H1 (cell line): ENCODE measurements at regions not wholly inside any gene's neighbourhood (a gene's known extent, or its start where the extent isn't known, plus 50 kb on each side); places are given as distances from the start of the nearest gene placed in this dataset.

ENCODE experiments used
- CTCF ChIA-PET: fragments of 300-600 bp; sonication (Branson Sonifier 250); formaldehyde crosslinking; loops from one replicate; lab custom pipeline; 2021; ENCODE audit not compliant: partially characterized antibody; lab: Charles Lee
- POLR2A ChIA-PET: fragments of 300-600 bp; sonication (Branson Sonifier 250); formaldehyde crosslinking; loops from one replicate; lab custom pipeline; 2021; ENCODE audit warnings: inconsistent platforms; ENCODE audit not compliant: partially characterized antibody; lab: Charles Lee
- DNase-seq, 2 experiments: peaks; one replicate each; pipeline versions ENCODE4 v3.0.0 to v3.0.0-alpha.2; 2010 to 2022; ENCODE audit warnings: low spot score in 2 of 2, low read depth in 1 of 2, mixed read lengths in 1 of 2
- FAIRE-seq: peaks from 2 replicates; lab custom pipeline; 2011; peaks lifted over from hg19 to GRCh38; lab: Jason Lieb, UNC
- H2AFZ ChIP-seq: 2 replicates; pipeline ENCODE4 v1.8.1; 2012; ENCODE audit warnings: low read length, inconsistent platforms
- H2AK5ac ChIP-seq: 2 replicates; pipeline ENCODE4 v1.6.1; 2013; ENCODE audit warnings: low read depth, low read length
- H2BK120ac ChIP-seq: replicated peaks from 2 replicates; pipeline ENCODE3; 2013; ENCODE audit warnings: low read depth, low read length, inconsistent platforms
- H2BK12ac ChIP-seq: 2 replicates; pipeline ENCODE4 v1.6.1; 2013; ENCODE audit warnings: low read depth, low read length
- H2BK15ac ChIP-seq: 2 replicates; pipeline ENCODE4 v1.6.1; 2013; ENCODE audit warnings: low read length
- H2BK20ac ChIP-seq: 2 replicates; pipeline ENCODE4 v1.6.1; 2013; ENCODE audit warnings: low read length
- H2BK5ac ChIP-seq: 2 replicates; pipeline ENCODE4 v1.6.1; 2013; ENCODE audit warnings: low read depth, low read length
- H3K14ac ChIP-seq: 2 replicates; pipeline ENCODE4 v1.6.1; 2013; ENCODE audit warnings: inconsistent platforms; ENCODE audit not compliant: insufficient read length
- H3K18ac ChIP-seq: 2 replicates; pipeline ENCODE4 v1.6.1; 2013; ENCODE audit warnings: low read length; ENCODE audit errors: extremely low read depth
- H3K23ac ChIP-seq: 2 replicates; pipeline ENCODE4 v1.6.1; 2013; ENCODE audit warnings: inconsistent platforms; ENCODE audit not compliant: insufficient read length
- H3K23me2 ChIP-seq: 2 replicates; pipeline ENCODE4 v1.6.1; 2013; ENCODE audit warnings: low read depth, low read length
- H3K27ac ChIP-seq: 2 replicates; pipeline ENCODE4 v1.6.1; 2011; ENCODE audit warnings: low read depth, low read length, inconsistent platforms
- H3K27me3 ChIP-seq, 4 experiments: replicated peaks in 1 of 4; 1 replicate in 1 of 4; 2 replicates in 3 of 4; pipeline versions ENCODE4 v1.6.1 to v1.8.1; 2011 to 2013; ENCODE audit warnings: low read length in 3 of 4, mild to moderate bottlenecking in 3 of 4, inconsistent platforms in 2 of 4, mixed read lengths in 2 of 4, moderate library complexity in 1 of 4; ENCODE audit not compliant: control insufficient read depth in 3 of 4, insufficient read depth in 3 of 4; ENCODE audit errors: extremely low read depth in 1 of 4
- H3K36me3 ChIP-seq, 4 experiments: 2 replicates each; pipeline versions ENCODE4 v1.6.1 to v1.8.1; 2011 to 2013; ENCODE audit warnings: mild to moderate bottlenecking in 4 of 4, low read length in 3 of 4, moderate library complexity in 2 of 4, control low read depth in 1 of 4, inconsistent platforms in 1 of 4; ENCODE audit not compliant: insufficient read depth in 4 of 4, control insufficient read depth in 2 of 4
- H3K4ac ChIP-seq: replicated peaks from 2 replicates; pipeline ENCODE3; 2013; ENCODE audit warnings: low read length, low read depth, mixed read lengths, inconsistent platforms; ENCODE audit not compliant: insufficient read length
- H3K4me1 ChIP-seq, 4 experiments: replicated peaks in 1 of 4; 1 replicate in 1 of 4; 2 replicates in 3 of 4; pipeline versions ENCODE4 v1.6.1 to v1.8.1; 2011 to 2013; ENCODE audit warnings: low read length in 3 of 4, inconsistent platforms in 2 of 4, mixed read lengths in 1 of 4; ENCODE audit not compliant: insufficient read depth in 4 of 4, control insufficient read depth in 3 of 4
- H3K4me2 ChIP-seq, 2 experiments: 2 replicates each; pipeline versions ENCODE4 v1.6.1 to v1.8.1; 2011 to 2013; ENCODE audit warnings: low read depth in 2 of 2, low read length in 2 of 2, control low read depth in 1 of 2, inconsistent platforms in 1 of 2, mild to moderate bottlenecking in 1 of 2; ENCODE audit not compliant: insufficient read depth in 1 of 2
- H3K4me3 ChIP-seq, 4 experiments: fragments of 200-600, 300-600 bp in 1 of 4; sonication (generic), shearing (Covaris generic), sonication (Bioruptor Twin) in 1 of 4; 2 replicates each; pipeline versions ENCODE4 v1.5.1 to v1.8.1; 2011 to 2016; ENCODE audit warnings: low read length in 4 of 4, low read depth in 3 of 4, control low read depth in 2 of 4, inconsistent platforms in 2 of 4, mild to moderate bottlenecking in 2 of 4, mixed read lengths in 1 of 4, moderate library complexity in 1 of 4; ENCODE audit not compliant: insufficient read depth in 2 of 4; ENCODE audit errors: extremely low read depth in 1 of 4
- H3K56ac ChIP-seq: replicated peaks from 2 replicates; pipeline ENCODE3; 2013; ENCODE audit warnings: low read depth, mild to moderate bottlenecking, mixed read lengths, low read length, inconsistent platforms; ENCODE audit not compliant: insufficient read length
- H3K79me1 ChIP-seq: 2 replicates; pipeline ENCODE4 v1.6.1; 2013; ENCODE audit warnings: low read depth, low read length, control low read depth
- H3K79me2 ChIP-seq, 2 experiments: 2 replicates each; pipeline versions ENCODE4 v1.6.1 to v1.8.1; 2012 to 2013; ENCODE audit warnings: low read length in 2 of 2, mild to moderate bottlenecking in 2 of 2, inconsistent platforms in 1 of 2; ENCODE audit not compliant: insufficient read depth in 2 of 2, control insufficient read depth in 1 of 2
- H3K9ac ChIP-seq, 4 experiments: replicated peaks in 1 of 4; 1 replicate in 1 of 4; 2 replicates in 3 of 4; pipeline versions ENCODE4 v1.6.1 to v1.8.1; 2011 to 2013; ENCODE audit warnings: low read depth in 3 of 4, low read length in 3 of 4, control low read depth in 2 of 4, mild to moderate bottlenecking in 2 of 4, moderate library complexity in 2 of 4, inconsistent platforms in 1 of 4; ENCODE audit errors: extremely low read depth in 1 of 4
- H3K9me3 ChIP-seq, 2 experiments: 2 replicates each; pipeline versions ENCODE4 v1.6.1 to v1.8.1; 2012 to 2013; ENCODE audit warnings: mild to moderate bottlenecking in 2 of 2, moderate library complexity in 2 of 2, control low read depth in 1 of 2, inconsistent platforms in 1 of 2, low read depth in 1 of 2, low read length in 1 of 2, mixed read lengths in 1 of 2; ENCODE audit not compliant: insufficient read depth in 2 of 2
- H4K20me1 ChIP-seq, 2 experiments: replicated peaks in 1 of 2; 2 replicates each; pipeline versions ENCODE3 to v1.8.1; 2011 to 2013; ENCODE audit warnings: inconsistent platforms in 2 of 2, low read length in 2 of 2, mild to moderate bottlenecking in 1 of 2; ENCODE audit not compliant: insufficient read depth in 2 of 2, control insufficient read depth in 1 of 2
- H4K5ac ChIP-seq: 2 replicates; pipeline ENCODE4 v1.6.1; 2013; ENCODE audit warnings: low read length, low read depth, mixed read lengths, inconsistent platforms; ENCODE audit not compliant: insufficient read length
- H4K8ac ChIP-seq: 2 replicates; pipeline ENCODE4 v1.8.0; 2013; ENCODE audit warnings: mild to moderate bottlenecking, moderate library complexity, low read length, inconsistent platforms; ENCODE audit not compliant: insufficient read depth; ENCODE audit errors: extremely low read depth
- H4K91ac ChIP-seq: replicated peaks from 2 replicates; pipeline ENCODE3; 2013; ENCODE audit warnings: low read length, mixed read lengths, inconsistent platforms; ENCODE audit not compliant: insufficient read length
- BACH1 ChIP-seq: IDR thresholded peaks from 2 replicates; pipeline ENCODE4 v1.6.1; 2012; ENCODE audit warnings: low read length, improper control_type of control experiment
- EGR1 ChIP-seq: IDR thresholded peaks from 2 replicates; pipeline ENCODE4 v1.6.1; 2011; ENCODE audit warnings: low read depth, low read length, borderline replicate concordance
- EP300 ChIP-seq, 2 experiments: IDR thresholded peaks; 1 replicate in 1 of 2; 2 replicates in 1 of 2; pipeline ENCODE4 v1.6.1; 2011 to 2012; ENCODE audit warnings: low read depth in 2 of 2, low read length in 2 of 2, mild to moderate bottlenecking in 2 of 2, borderline replicate concordance in 1 of 2, inconsistent platforms in 1 of 2, moderate library complexity in 1 of 2
- EZH2 ChIP-seq: fragments of 200-600 bp; sonication (generic); IDR thresholded peaks from 2 replicates; pipeline ENCODE4 v1.7.1; 2012; ENCODE audit warnings: low read depth, mild to moderate bottlenecking, moderate library complexity, low read length, inconsistent platforms; ENCODE audit not compliant: severe bottlenecking
- KDM4A ChIP-seq: IDR thresholded peaks from one replicate; pipeline ENCODE4 v1.7.1; 2012; ENCODE audit warnings: low read depth, mild to moderate bottlenecking, moderate library complexity, low read length, inconsistent platforms; ENCODE audit not compliant: severe bottlenecking
- POLR2A ChIP-seq, 2 experiments: IDR thresholded peaks; 1 replicate in 1 of 2; 2 replicates in 1 of 2; pipeline ENCODE4 v1.6.1; 2011; ENCODE audit warnings: low read depth in 2 of 2, low read length in 2 of 2, mild to moderate bottlenecking in 2 of 2; ENCODE audit errors: control extremely low read depth in 1 of 2
- POLR2AphosphoS5 ChIP-seq: IDR thresholded peaks from 2 replicates; pipeline ENCODE4 v1.6.1; 2011; ENCODE audit warnings: low read depth, low read length
- RAD21 ChIP-seq, 2 experiments: IDR thresholded peaks in 1 of 2; conservative IDR thresholded peaks in 1 of 2; 2 replicates each; pipeline ENCODE4 v1.6.1; 2011; ENCODE audit warnings: low read depth in 2 of 2, low read length in 2 of 2, improper control_type of control experiment in 1 of 2, inconsistent platforms in 1 of 2, mild to moderate bottlenecking in 1 of 2, moderate library complexity in 1 of 2
- RFX5 ChIP-seq: IDR thresholded peaks from 2 replicates; pipeline ENCODE4 v1.6.1; 2011; ENCODE audit warnings: low read depth, low read length, improper control_type of control experiment, borderline replicate concordance
- SIX5 ChIP-seq: IDR thresholded peaks from 2 replicates; pipeline ENCODE4 v1.6.1; 2011; ENCODE audit warnings: mild to moderate bottlenecking, low read depth, low read length
- SP1 ChIP-seq: IDR thresholded peaks from 2 replicates; pipeline ENCODE4 v1.6.1; 2011; ENCODE audit warnings: low read depth, low read length
- TAF1 ChIP-seq: IDR thresholded peaks from 2 replicates; pipeline ENCODE4 v1.6.1; 2011; ENCODE audit warnings: mild to moderate bottlenecking, low read depth, low read length
- TCF12 ChIP-seq: IDR thresholded peaks from 2 replicates; pipeline ENCODE4 v1.6.1; 2011; ENCODE audit warnings: low read depth, mild to moderate bottlenecking, low read length
- WGBS, 2 experiments: shearing (Covaris generic) in 1 of 2; methylation state at CpG; one replicate each; pipeline versions ENCODE4 v1.1.6 to v1.1.7; 2013 to 2015; ENCODE audit warnings: low lambda C conversion rate in 2 of 2, mixed read lengths in 2 of 2, inconsistent platforms in 1 of 2, low coverage in 1 of 2, missing lambda C conversion rate in 1 of 2; ENCODE audit not compliant: insufficient replicate concordance in 2 of 2, insufficient coverage in 1 of 2, insufficient read length in 1 of 2; ENCODE audit errors: extremely low coverage in 1 of 2, missing lambda C conversion rate in 1 of 2; 5-methylcytosine and 5-hydroxymethylcytosine counted together
- TF ChIP-seq, protein P1 (sequence below): IDR thresholded peaks from 2 replicates; pipeline ENCODE4 v1.6.1; 2012; ENCODE audit warnings: low read length, inconsistent platforms

DNA sequence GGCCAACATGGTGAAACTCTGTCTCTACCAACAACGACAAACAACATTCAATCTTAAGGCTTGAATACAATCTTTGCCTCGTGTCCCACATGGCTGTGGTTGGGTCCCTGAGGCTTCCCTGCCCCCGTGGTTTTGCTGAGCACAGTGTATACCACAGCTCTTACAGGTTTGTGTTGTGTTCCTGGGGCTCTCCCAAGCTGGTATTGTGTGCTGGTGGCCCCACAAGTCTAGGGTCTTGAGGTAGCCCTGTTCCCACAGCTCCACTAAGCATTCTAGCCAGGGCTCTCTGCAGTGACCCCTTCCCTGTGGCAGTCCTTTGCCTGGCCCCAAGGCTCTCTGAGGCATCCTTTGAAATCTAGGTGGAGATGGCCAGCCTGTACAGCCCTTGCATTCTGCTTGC is 68.0 kb upstream of the CCNY start:
- 86% methylated on average over 3 of the region's 3 CpGs; no CpG with 5 or more reads in 1 of the 2 experiments for WGBS, 2 experiments
- Histone ChIP-seq H3K23me2 (peaks cover 2% of the 10 kb centered on the region; the same call in 1 of the 2 replicates), H3K9me3 (no peaks in the 10 kb centered on the region), H3K4me1 (peaks cover 0 to 4% (median 0%) of the 10 kb centered on the region in 4 experiments; a peak in 2 of 7 replicates), H2BK20ac (no peak overlapping the region), H3K4me3 (no peak overlapping the region), H2BK120ac (no peak overlapping the region), H2AK5ac (no peak overlapping the region), H3K18ac (no peak overlapping the region), H4K20me1 (no peaks in the 10 kb centered on the region), H3K23ac (no peak overlapping the region), H4K91ac (no peak overlapping the region), H3K27me3 (no peaks in the 10 kb centered on the region), H3K14ac (no peak overlapping the region), H3K36me3 (no peaks in the 10 kb centered on the region), H2BK15ac (no peak overlapping the region), H4K5ac (no peak overlapping the region), H3K9ac (no peak overlapping the region), H2BK12ac (no peak overlapping the region), H4K8ac (no peak overlapping the region), H3K4me2 (no peak overlapping the region), H3K27ac (no peak overlapping the region), H2AFZ (no peak overlapping the region), H3K4ac (no peak overlapping the region), H3K79me1 (no peaks in the 10 kb centered on the region), H3K79me2 (no peaks in the 10 kb centered on the region), H2BK5ac (no peak overlapping the region), H3K56ac (no peak overlapping the region)
- FAIRE-seq (no peak), DNase-seq (no peak)
- POLR2A ChIA-PET, result no interaction called here
- CTCF ChIA-PET, result interaction anchor here (2.1 kb wide), 1 partner anchor 72 kb away, joined by 4 read pairs; no protein-coding TSS in a partner anchor
- no peak for TF ChIP-seq SIX5
- no peak for TF ChIP-seq BACH1
- TF ChIP-seq RAD21 (IDR thresholded peaks at IDR 0.05 in 1 of 2, conservative IDR thresholded peaks at IDR 0.05 in 1 of 2; ENCODE audit: low read depth in 2 of 2, low read length in 2 of 2), result no peak
- no peak for TF ChIP-seq RFX5
- no peak for TF ChIP-seq EP300 (IDR thresholded peaks at IDR 0.05; ENCODE audit: borderline replicate concordance in 1 of 2, low read depth in 2 of 2, low read length in 2 of 2)
- no peak for TF ChIP-seq KDM4A
- TF ChIP-seq, protein P1, sequence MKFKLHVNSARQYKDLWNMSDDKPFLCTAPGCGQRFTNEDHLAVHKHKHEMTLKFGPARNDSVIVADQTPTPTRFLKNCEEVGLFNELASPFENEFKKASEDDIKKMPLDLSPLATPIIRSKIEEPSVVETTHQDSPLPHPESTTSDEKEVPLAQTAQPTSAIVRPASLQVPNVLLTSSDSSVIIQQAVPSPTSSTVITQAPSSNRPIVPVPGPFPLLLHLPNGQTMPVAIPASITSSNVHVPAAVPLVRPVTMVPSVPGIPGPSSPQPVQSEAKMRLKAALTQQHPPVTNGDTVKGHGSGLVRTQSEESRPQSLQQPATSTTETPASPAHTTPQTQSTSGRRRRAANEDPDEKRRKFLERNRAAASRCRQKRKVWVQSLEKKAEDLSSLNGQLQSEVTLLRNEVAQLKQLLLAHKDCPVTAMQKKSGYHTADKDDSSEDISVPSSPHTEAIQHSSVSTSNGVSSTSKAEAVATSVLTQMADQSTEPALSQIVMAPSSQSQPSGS, result no peak
- TF ChIP-seq EZH2, result no peak
- TF ChIP-seq SP1, result no peak
- TF ChIP-seq EGR1, result no peak
- TF ChIP-seq TAF1, result no peak
- TF ChIP-seq TCF12, result no peak
- TF ChIP-seq POLR2A (IDR thresholded peaks at IDR 0.05; ENCODE audit: control extremely low read depth in 1 of 2, low read depth in 2 of 2, low read length in 2 of 2), result no peak
- no peak for TF ChIP-seq POLR2AphosphoS5
